ENCODE measurements at regions not wholly inside any gene's neighbourhood (a gene's known extent, or its start where the extent isn't known, plus 50 kb on each side); places are given as distances from the start of the nearest gene placed in this dataset.
"Not testable (repeated sequence)": the region's sequence is repeated elsewhere in the genome, so short reads cannot be mapped to it uniquely, and the experiment has no call there.

DNA sequence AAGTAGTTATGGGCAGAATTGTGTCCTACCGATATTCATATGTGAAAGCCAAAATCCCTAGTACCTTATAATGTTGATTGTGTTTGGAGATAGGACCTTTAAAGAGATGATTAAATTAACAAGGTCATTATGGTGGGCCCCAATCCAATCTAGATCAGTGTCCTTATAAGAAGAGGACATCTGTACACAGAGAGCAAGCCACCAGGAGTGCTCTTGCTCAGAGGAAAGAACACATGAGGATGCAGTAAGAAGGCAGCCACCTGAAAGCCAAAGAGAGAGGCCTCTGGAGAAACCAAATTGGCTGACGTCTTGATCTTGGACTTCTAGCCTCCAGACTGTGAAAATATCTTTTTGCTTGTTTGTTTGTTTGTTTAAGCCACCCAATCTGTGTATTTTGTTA is 1290.8 kb upstream of the PABPC4L start:
- DNase-seq (no peak), ATAC-seq (no peak)
- in situ Hi-C loops (cut with MboI; ENCODE audit: low sequenced_read_pairs in 4 of 4) = no loop called here
- H3K27me3 ChIP-seq = no peaks in the 10 kb centered on the region
- no peak overlapping the region for H3K4me3 ChIP-seq
- H3K27ac ChIP-seq = no peak overlapping the region
- no peaks in the 10 kb centered on the region for H3K9me3 ChIP-seq
- intact Hi-C loops (cut with DNase I; ENCODE audit: low total_unique reads) = no loop called here
- no peaks in the 10 kb centered on the region for H3K36me3 ChIP-seq
- no peaks in the 10 kb centered on the region for H3K4me1 ChIP-seq
- TF ChIP-seq CTCF (IDR thresholded peaks at IDR 0.05 in 4 of 5, conservative IDR thresholded peaks at IDR 0.05 in 1 of 5) = no peak
- no peak for TF ChIP-seq POLR2A (IDR thresholded peaks at IDR 0.05)

- Histone ChIP-seq H3K4me1 (no peaks in the 10 kb centered on the region), H3K9me3 (no peaks in the 10 kb centered on the region), H3K27ac (no peak overlapping the region), H3K27me3 (no peaks in the 10 kb centered on the region), H3K4me3 (no peak overlapping the region), H3K36me3 (no peaks in the 10 kb centered on the region)
- no peak for TF ChIP-seq CTCF (IDR thresholded peaks at IDR 0.05 in 4 of 5, conservative IDR thresholded peaks at IDR 0.05 in 1 of 5)
- no peak for TF ChIP-seq POLR2A (IDR thresholded peaks at IDR 0.05)
- intact Hi-C loops (cut with DNase I; ENCODE audit: low total_unique reads) (no loop called here), in situ Hi-C loops (cut with MboI; ENCODE audit: low sequenced_read_pairs in 4 of 4) (no loop called here)
- no peak for ATAC-seq
- no peak for DNase-seq
Measured at GRCh38 chr4:135485371-135485770, 1283.8 kb upstream of the PABPC4L start.

DNA sequence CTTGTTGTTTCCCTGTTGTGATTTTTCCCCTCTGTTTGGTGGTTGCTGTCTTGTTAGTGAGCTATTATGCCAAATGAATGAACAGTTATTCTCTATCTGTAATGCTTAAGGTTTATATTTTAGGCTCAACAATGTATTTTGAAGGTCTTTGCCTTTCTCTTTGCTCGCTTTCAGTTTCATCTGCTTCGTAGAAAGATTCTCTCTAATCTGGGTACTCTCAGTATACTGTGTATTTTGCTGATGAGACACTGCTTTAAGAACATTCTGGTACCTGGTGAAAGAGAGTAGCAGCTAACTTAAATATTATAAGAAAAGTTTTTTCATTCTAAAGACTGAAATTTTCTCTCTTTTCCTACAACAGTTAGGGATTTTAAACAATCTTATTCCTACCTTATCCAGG is 1274.7 kb upstream of the PABPC4L start:
- Histone ChIP-seq H3K27ac (no peak overlapping the region), H3K36me3 (no peaks in the 10 kb centered on the region), H3K4me3 (no peak overlapping the region), H3K4me1 (no peaks in the 10 kb centered on the region), H3K27me3 (no peaks in the 10 kb centered on the region), H3K9me3 (no peaks in the 10 kb centered on the region)
- no peak for TF ChIP-seq POLR2A (IDR thresholded peaks at IDR 0.05)
- no peak for TF ChIP-seq CTCF (IDR thresholded peaks at IDR 0.05 in 4 of 5, conservative IDR thresholded peaks at IDR 0.05 in 1 of 5)
- intact Hi-C loops (cut with DNase I; ENCODE audit: low total_unique reads) = no loop called here
- in situ Hi-C loops (cut with MboI; ENCODE audit: low sequenced_read_pairs in 4 of 4) = no loop called here
- ATAC-seq = no peak
- no peak for DNase-seq

GRCh38 chr4:135464311-135464710 is 1262.7 kb upstream of the PABPC4L start:
- Histone ChIP-seq H3K4me3 (no peak overlapping the region), H3K27me3 (no peaks in the 10 kb centered on the region), H3K27ac (no peak overlapping the region), H3K36me3 (no peaks in the 10 kb centered on the region), H3K4me1 (no peaks in the 10 kb centered on the region), H3K9me3 (no peaks in the 10 kb centered on the region)
- in situ Hi-C loops (cut with MboI; ENCODE audit: low sequenced_read_pairs in 4 of 4) = no loop called here
- no peak for TF ChIP-seq CTCF (IDR thresholded peaks at IDR 0.05 in 4 of 5, conservative IDR thresholded peaks at IDR 0.05 in 1 of 5)
- no peak for TF ChIP-seq POLR2A (IDR thresholded peaks at IDR 0.05)
- intact Hi-C loops (cut with DNase I; ENCODE audit: low total_unique reads) = no loop called here
- ATAC-seq = no peak
- DNase-seq = no peak

- intact Hi-C loops (cut with DNase I; ENCODE audit: low total_unique reads); H3K4me1 ChIP-seq; H3K4me3 ChIP-seq; H3K27ac ChIP-seq; ATAC-seq; H3K36me3 ChIP-seq; H3K9me3 ChIP-seq; DNase-seq; H3K27me3 ChIP-seq; in situ Hi-C loops (cut with MboI; ENCODE audit: low sequenced_read_pairs in 4 of 4): not testable (repeated sequence)
Measured at GRCh38 chr4:135447598-135447997, 1246.0 kb upstream of the PABPC4L start.

All from gastrocnemius medialis (tissue), 4 donors.